ENCODE measurements at regions not wholly inside any gene's neighbourhood (a gene's known extent, or its start where the extent isn't known, plus 50 kb on each side); places are given as distances from the start of the nearest gene placed in this dataset.
"Not testable (repeated sequence)": the region's sequence is repeated elsewhere in the genome, so short reads cannot be mapped to it uniquely, and the experiment has no call there.

DNA sequence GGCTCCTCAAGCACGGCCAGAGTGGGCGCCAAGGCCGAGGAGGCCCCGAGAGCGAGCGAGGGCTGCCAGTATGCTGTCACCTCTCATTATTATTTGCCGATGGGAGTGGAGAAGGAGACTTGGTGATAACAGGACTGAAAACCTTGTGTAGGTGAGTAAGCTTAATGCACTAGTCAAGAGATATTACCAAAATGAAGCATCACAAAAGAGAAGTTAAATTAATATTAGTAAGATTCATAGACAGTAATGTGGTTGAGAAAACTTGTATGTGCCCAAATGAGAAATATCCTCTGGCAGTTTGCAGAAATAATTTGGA is 204.5 kb upstream of the SLITRK1 start:
- no peaks in the 10 kb centered on the region for H3K9me3 ChIP-seq (ENCODE audit: insufficient read depth, low read depth, low read length)
- peaks cover 10% of the 10 kb centered on the region for H3K4me1 ChIP-seq (ENCODE audit: insufficient read depth, low read length, poor library complexity, severe bottlenecking)
- no peaks in the 10 kb centered on the region for H3K27me3 ChIP-seq (ENCODE audit: insufficient read depth, low read length, poor library complexity, severe bottlenecking)
- H3K4me3 ChIP-seq (ENCODE audit: low read length, poor library complexity, severe bottlenecking) = peak overlapping the region; percentile 81
- no peaks in the 10 kb centered on the region for H3F3A ChIP-seq (ENCODE audit: low read depth)
- H3K36me3 ChIP-seq (ENCODE audit: insufficient read depth, low read length) = no peaks in the 10 kb centered on the region
- peak overlapping the region; percentile 83 for H2AFZ ChIP-seq (ENCODE audit: low read length)
- no peaks in the 10 kb centered on the region for H4K20me1 ChIP-seq (ENCODE audit: insufficient read depth, low read length, poor library complexity, severe bottlenecking)
- H3K79me2 ChIP-seq (ENCODE audit: insufficient read depth, low read length) = peaks cover 17% of the 10 kb centered on the region
- H3K9ac ChIP-seq (ENCODE audit: low read depth, low read length, poor library complexity, severe bottlenecking) = peak overlapping the region; percentile 79
- H3K4me2 ChIP-seq (ENCODE audit: low read depth, low read length, poor library complexity, severe bottlenecking) = peak overlapping the region; percentile 73
- no peak for TF ChIP-seq EZH2phosphoT487 (IDR thresholded peaks at IDR 0.05; ENCODE audit: borderline replicate concordance)
- TF ChIP-seq, protein P1, sequence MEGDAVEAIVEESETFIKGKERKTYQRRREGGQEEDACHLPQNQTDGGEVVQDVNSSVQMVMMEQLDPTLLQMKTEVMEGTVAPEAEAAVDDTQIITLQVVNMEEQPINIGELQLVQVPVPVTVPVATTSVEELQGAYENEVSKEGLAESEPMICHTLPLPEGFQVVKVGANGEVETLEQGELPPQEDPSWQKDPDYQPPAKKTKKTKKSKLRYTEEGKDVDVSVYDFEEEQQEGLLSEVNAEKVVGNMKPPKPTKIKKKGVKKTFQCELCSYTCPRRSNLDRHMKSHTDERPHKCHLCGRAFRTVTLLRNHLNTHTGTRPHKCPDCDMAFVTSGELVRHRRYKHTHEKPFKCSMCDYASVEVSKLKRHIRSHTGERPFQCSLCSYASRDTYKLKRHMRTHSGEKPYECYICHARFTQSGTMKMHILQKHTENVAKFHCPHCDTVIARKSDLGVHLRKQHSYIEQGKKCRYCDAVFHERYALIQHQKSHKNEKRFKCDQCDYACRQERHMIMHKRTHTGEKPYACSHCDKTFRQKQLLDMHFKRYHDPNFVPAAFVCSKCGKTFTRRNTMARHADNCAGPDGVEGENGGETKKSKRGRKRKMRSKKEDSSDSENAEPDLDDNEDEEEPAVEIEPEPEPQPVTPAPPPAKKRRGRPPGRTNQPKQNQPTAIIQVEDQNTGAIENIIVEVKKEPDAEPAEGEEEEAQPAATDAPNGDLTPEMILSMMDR (conservative IDR thresholded peaks at IDR 0.05; ENCODE audit: low read length) = no peak
- no peaks in the 10 kb centered on the region for H3K9me2 ChIP-seq (replicated peaks; ENCODE audit: low read depth, low read length)

DNA sequence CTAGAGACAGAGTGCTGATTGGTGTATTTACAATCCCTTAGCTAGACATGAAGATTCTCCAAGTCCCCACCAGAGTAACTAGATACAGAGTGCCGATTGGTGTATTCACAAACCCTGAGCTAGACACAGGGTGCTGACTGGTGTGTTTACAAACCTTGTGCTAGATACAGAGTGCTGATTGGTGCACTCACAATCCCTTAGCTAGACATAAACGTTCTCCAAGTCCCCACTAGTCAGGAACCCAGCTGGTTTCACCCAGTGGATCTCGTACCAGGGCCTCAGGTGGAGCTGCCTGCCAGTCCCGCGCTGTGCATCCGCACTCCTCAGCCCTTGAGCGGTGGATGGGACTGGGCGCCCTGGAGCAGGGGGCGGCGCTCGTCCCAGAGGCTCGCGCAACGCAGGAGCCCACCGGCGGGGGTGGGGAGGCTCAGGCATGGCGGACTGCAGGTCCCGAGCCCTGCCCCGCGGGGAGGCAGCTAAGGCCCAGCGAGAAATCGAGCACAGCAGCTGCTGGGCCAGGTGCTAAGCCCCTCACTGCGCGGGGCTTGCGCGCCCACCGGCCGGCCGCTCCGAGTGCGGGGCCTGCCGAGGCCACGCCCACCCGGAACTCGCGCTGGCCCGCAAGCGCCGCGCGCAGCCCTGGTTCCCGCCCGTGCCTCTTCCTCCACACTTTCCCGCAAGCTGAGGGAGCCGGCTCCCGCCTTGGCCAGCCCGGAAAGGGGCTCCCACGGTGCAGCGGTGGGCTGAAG is 204.0 kb upstream of the SLITRK1 start:
- peaks cover 17% of the 10 kb centered on the region for H3K79me2 ChIP-seq (ENCODE audit: insufficient read depth, low read length)

DNA sequence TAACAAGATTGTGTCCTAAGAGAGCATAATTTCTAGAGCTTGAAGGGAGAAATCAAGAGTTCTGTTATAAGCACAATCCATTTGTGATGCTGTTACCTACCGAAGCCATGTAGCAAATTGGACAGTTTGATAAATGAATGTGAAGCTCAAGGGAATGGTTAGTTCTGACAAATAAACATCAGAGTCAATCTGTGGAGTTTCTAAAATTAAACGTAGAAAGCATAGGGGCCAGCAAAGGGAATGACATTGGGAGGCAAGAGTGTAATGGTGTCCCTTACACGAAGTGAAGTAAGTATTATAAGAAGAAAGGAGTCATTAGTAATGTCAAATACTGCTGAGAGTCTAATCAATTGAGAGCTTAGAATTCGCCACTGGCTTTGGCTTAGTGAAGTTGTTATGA is 200.2 kb upstream of the SLITRK1 start:
- H3K4me2 ChIP-seq (ENCODE audit: low read depth, low read length, poor library complexity, severe bottlenecking) = no peak overlapping the region
- no peak overlapping the region for H3K9ac ChIP-seq (ENCODE audit: low read depth, low read length, poor library complexity, severe bottlenecking)
- H4K20me1 ChIP-seq (ENCODE audit: insufficient read depth, low read length, poor library complexity, severe bottlenecking) = no peaks in the 10 kb centered on the region
- TF ChIP-seq EZH2phosphoT487 (IDR thresholded peaks at IDR 0.05; ENCODE audit: borderline replicate concordance) = no peak
- TF ChIP-seq, protein P1 (conservative IDR thresholded peaks at IDR 0.05; ENCODE audit: low read length) = no peak
- H3K9me2 ChIP-seq (replicated peaks; ENCODE audit: low read depth, low read length) = no peaks in the 10 kb centered on the region
- H3F3A ChIP-seq (ENCODE audit: low read depth) = no peaks in the 10 kb centered on the region
- no peaks in the 10 kb centered on the region for H3K9me3 ChIP-seq (ENCODE audit: insufficient read depth, low read depth, low read length)
- H3K4me1 ChIP-seq (ENCODE audit: insufficient read depth, low read length, poor library complexity, severe bottlenecking) = no peaks in the 10 kb centered on the region
- no peaks in the 10 kb centered on the region for H3K36me3 ChIP-seq (ENCODE audit: insufficient read depth, low read length)
- H3K27me3 ChIP-seq (ENCODE audit: insufficient read depth, low read length, poor library complexity, severe bottlenecking) = no peaks in the 10 kb centered on the region
- no peak overlapping the region for H3K4me3 ChIP-seq (ENCODE audit: low read length, poor library complexity, severe bottlenecking)
- H3K79me2 ChIP-seq (ENCODE audit: insufficient read depth, low read length) = peaks cover 6% of the 10 kb centered on the region
- H2AFZ ChIP-seq (ENCODE audit: low read length) = no peak overlapping the region

More for the DNA sequence above, 204.0 kb upstream of the SLITRK1 start:
- not testable (repeated sequence) for H3K9me3 ChIP-seq (ENCODE audit: insufficient read depth, low read depth, low read length); H3K27me3 ChIP-seq (ENCODE audit: insufficient read depth, low read length, poor library complexity, severe bottlenecking); H3K9me2 ChIP-seq (replicated peaks; ENCODE audit: low read depth, low read length); H4K20me1 ChIP-seq (ENCODE audit: insufficient read depth, low read length, poor library complexity, severe bottlenecking); H3F3A ChIP-seq (ENCODE audit: low read depth); H3K36me3 ChIP-seq (ENCODE audit: insufficient read depth, low read length)
- Histone ChIP-seq H3K4me2 (ENCODE audit: low read depth, low read length, poor library complexity, severe bottlenecking) (peak overlapping the region; percentile 73), H3K4me1 (ENCODE audit: insufficient read depth, low read length, poor library complexity, severe bottlenecking) (peaks cover 10% of the 10 kb centered on the region), H2AFZ (ENCODE audit: low read length) (peak overlapping the region; percentile 83), H3K9ac (ENCODE audit: low read depth, low read length, poor library complexity, severe bottlenecking) (peak overlapping the region; percentile 79), H3K4me3 (ENCODE audit: low read length, poor library complexity, severe bottlenecking) (peak overlapping the region; percentile 81)
